ENCODE measurements at regions not wholly inside any gene's neighbourhood (a gene's known extent, or its start where the extent isn't known, plus 50 kb on each side); places are given as distances from the start of the nearest gene placed in this dataset.

GRCh38 chrX:4206941-4207340, 493.5 kb upstream of the PRKX start:
- H3K4me3 ChIP-seq (ENCODE audit: low read depth, low read length), result no peak overlapping the region
- no peak for TF ChIP-seq MAX (IDR thresholded peaks at IDR 0.05; ENCODE audit: low read depth, low read length)
- no peak for TF ChIP-seq POLR2A (IDR thresholded peaks at IDR 0.05; ENCODE audit: extremely low read depth, insufficient read length)
- no peak for TF ChIP-seq MYC (IDR thresholded peaks at IDR 0.05; ENCODE audit: low read depth, low read length)
- DNase-seq (ENCODE audit: low read depth), result no peak

GRCh38 chrX:4197971-4198370, 484.5 kb upstream of the PRKX start:
- DNase-seq (ENCODE audit: low read depth), result no peak
- TF ChIP-seq MAX (IDR thresholded peaks at IDR 0.05; ENCODE audit: low read depth, low read length), result no peak
- no peak for TF ChIP-seq MYC (IDR thresholded peaks at IDR 0.05; ENCODE audit: low read depth, low read length)
- no peak for TF ChIP-seq POLR2A (IDR thresholded peaks at IDR 0.05; ENCODE audit: extremely low read depth, insufficient read length)
- TF ChIP-seq CTCF (IDR thresholded peaks at IDR 0.05; ENCODE audit: low read depth, low read length), result no peak
- H3K4me3 ChIP-seq (ENCODE audit: low read depth, low read length), result no peak overlapping the region

GRCh38 chrX:4193500-4194155, 480.2 kb upstream of the PRKX start:
- no peak for TF ChIP-seq MYC (IDR thresholded peaks at IDR 0.05; ENCODE audit: low read depth, low read length)
- TF ChIP-seq CTCF (IDR thresholded peaks at IDR 0.05; ENCODE audit: low read depth, low read length), result no peak
- no peak for TF ChIP-seq MAX (IDR thresholded peaks at IDR 0.05; ENCODE audit: low read depth, low read length)
- no peak for TF ChIP-seq POLR2A (IDR thresholded peaks at IDR 0.05; ENCODE audit: extremely low read depth, insufficient read length)
- H3K4me3 ChIP-seq (ENCODE audit: low read depth, low read length), result no peak overlapping the region
- no peak for DNase-seq (ENCODE audit: low read depth)

GRCh38 chrX:4186331-4186730, 472.9 kb upstream of the PRKX start:
- H3K4me3 ChIP-seq (ENCODE audit: low read depth, low read length), result no peak overlapping the region
- DNase-seq (ENCODE audit: low read depth), result no peak
- no peak for TF ChIP-seq MAX (IDR thresholded peaks at IDR 0.05; ENCODE audit: low read depth, low read length)
- no peak for TF ChIP-seq MYC (IDR thresholded peaks at IDR 0.05; ENCODE audit: low read depth, low read length)
- TF ChIP-seq CTCF (IDR thresholded peaks at IDR 0.05; ENCODE audit: low read depth, low read length), result no peak
- TF ChIP-seq POLR2A (IDR thresholded peaks at IDR 0.05; ENCODE audit: extremely low read depth, insufficient read length), result no peak

GRCh38 chrX:4185086-4185485, 471.6 kb upstream of the PRKX start:
- DNase-seq (ENCODE audit: low read depth), result no peak
- TF ChIP-seq MYC (IDR thresholded peaks at IDR 0.05; ENCODE audit: low read depth, low read length) (no peak), POLR2A (IDR thresholded peaks at IDR 0.05; ENCODE audit: extremely low read depth, insufficient read length) (no peak), CTCF (IDR thresholded peaks at IDR 0.05; ENCODE audit: low read depth, low read length) (no peak), MAX (IDR thresholded peaks at IDR 0.05; ENCODE audit: low read depth, low read length) (no peak)

GRCh38 chrX:4182408-4182806, 469.0 kb upstream of the PRKX start:
- no peak for DNase-seq (ENCODE audit: low read depth)
- H3K4me3 ChIP-seq (ENCODE audit: low read depth, low read length), result no peak overlapping the region
- TF ChIP-seq MYC (IDR thresholded peaks at IDR 0.05; ENCODE audit: low read depth, low read length) (no peak), POLR2A (IDR thresholded peaks at IDR 0.05; ENCODE audit: extremely low read depth, insufficient read length) (no peak), MAX (IDR thresholded peaks at IDR 0.05; ENCODE audit: low read depth, low read length) (no peak), CTCF (IDR thresholded peaks at IDR 0.05; ENCODE audit: low read depth, low read length) (no peak)

More at GRCh38 chrX:4185086-4185485, 471.6 kb upstream of the PRKX start:
- H3K4me3 ChIP-seq (ENCODE audit: low read depth, low read length), result no peak overlapping the region
